OCI-LY7 (cell line): ENCODE measurements at regions not wholly inside any gene's neighbourhood (a gene's known extent, or its start where the extent isn't known, plus 50 kb on each side); places are given as distances from the start of the nearest gene placed in this dataset.

Experiments used
- EZH2phosphoT487 ChIP-seq: fragments of 200-600 bp; sonication (generic); IDR thresholded peaks from 2 replicates; pipeline ENCODE4 v1.6.1; 2018; ENCODE audit warnings: low read depth, borderline replicate concordance, mild to moderate bottlenecking, mixed run types, antibody characterized with exemption, low read length, moderate library complexity, mixed read lengths
- TF ChIP-seq, protein P1 (sequence below): fragments of 200-600 bp; sonication (generic); conservative IDR thresholded peaks from 2 replicates; pipeline ENCODE4 v1.5.1; 2014; ENCODE audit warnings: mild to moderate bottlenecking, antibody characterized with exemption, low read length, moderate library complexity, mixed read lengths

DNA sequence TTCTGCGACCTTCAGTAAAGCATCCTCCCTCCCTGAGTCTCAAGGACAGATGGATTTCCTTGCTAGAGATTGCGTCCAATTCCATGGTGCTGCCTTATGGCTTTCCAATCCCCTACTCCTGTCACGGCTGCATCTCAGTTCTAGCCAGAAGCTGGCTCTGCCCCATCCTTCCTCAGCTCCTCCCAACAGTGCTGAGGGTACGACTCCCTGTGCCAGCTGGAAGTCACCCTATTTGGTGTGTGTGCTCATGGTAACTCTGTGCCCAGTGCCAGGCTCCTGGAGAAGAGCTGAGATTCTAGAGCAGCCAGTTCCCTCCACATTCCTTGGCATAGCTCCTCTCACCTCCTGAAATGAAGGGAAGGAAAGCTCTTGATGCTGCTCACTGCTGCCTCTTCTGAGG lies 185.0 kb upstream of the PODXL start:
- TF ChIP-seq, protein P1, sequence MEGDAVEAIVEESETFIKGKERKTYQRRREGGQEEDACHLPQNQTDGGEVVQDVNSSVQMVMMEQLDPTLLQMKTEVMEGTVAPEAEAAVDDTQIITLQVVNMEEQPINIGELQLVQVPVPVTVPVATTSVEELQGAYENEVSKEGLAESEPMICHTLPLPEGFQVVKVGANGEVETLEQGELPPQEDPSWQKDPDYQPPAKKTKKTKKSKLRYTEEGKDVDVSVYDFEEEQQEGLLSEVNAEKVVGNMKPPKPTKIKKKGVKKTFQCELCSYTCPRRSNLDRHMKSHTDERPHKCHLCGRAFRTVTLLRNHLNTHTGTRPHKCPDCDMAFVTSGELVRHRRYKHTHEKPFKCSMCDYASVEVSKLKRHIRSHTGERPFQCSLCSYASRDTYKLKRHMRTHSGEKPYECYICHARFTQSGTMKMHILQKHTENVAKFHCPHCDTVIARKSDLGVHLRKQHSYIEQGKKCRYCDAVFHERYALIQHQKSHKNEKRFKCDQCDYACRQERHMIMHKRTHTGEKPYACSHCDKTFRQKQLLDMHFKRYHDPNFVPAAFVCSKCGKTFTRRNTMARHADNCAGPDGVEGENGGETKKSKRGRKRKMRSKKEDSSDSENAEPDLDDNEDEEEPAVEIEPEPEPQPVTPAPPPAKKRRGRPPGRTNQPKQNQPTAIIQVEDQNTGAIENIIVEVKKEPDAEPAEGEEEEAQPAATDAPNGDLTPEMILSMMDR: no peak
- TF ChIP-seq EZH2phosphoT487: no peak
